HG02678 (cell line): ENCODE measurements at regions not wholly inside any gene's neighbourhood (a gene's known extent, or its start where the extent isn't known, plus 50 kb on each side); places are given as distances from the start of the nearest gene placed in this dataset.
"Not testable (repeated sequence)": the region's sequence is repeated elsewhere in the genome, so short reads cannot be mapped to it uniquely, and the experiment has no call there.

Source experiments
- ATAC-seq: cut with Tn5 transposase; IDR thresholded peaks from one replicate; pipeline ENCODE4 v1.9.1; 2021; ENCODE audit warnings: mild to moderate bottlenecking, moderate library complexity; ENCODE audit not compliant: unreplicated experiment

DNA sequence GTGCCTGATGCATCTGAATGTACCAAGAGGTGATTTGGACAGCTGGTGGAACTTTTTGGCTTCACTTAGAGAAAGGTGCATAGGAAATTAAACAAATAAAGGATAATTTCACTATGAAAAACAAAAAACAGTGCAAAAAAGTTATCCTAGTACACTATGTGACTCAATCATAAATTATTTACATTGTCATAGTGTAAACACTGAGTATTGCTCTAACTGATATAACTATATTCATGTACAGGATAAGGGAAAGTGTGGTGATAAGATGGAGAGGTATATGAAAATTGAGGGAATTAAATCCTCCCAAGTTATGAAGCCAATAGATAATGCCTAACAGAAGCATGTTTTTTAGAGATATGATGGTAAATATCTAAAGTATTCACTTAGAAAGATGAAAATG lies 50.2 kb upstream of the CPNE4 start:
- no peak for ATAC-seq

DNA sequence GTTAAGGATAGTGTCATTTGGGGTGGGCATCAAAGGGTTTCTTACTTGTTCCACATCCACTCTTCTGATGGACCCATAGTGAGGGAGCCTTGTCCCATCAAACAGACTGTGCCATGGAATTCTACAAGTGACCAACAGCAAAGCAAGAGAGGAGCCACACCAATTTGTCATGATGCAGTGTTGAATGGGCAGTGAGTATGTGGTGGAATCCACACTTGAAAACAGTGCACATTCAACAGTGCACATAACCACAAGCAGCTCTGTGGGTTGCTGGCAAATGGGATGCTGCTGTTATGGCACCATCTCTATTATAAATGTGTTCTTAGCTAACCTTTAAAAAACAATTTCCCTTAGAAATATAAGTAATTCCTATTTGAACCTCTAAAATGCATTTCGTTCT lies 52.5 kb upstream of the CPNE4 start:
- ATAC-seq = no peak

DNA sequence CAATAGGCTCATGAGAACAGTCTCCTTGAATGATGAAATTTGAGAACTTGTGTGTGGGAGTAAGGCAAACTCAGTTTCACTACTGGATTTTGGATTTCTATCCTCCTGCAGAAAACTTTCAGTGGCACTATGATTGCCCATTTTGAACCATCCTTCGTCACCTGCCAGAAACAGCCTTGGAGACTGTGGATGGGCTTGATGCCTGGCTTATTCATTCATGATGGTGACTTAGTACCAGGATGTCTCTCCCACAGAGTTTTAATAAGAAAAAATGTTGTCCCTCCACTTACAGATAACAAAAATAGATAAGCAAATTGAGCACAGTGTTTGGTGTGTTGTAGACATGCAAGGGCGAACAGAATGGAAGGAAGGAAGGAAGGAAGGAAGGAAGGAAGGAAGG lies 53.5 kb upstream of the CPNE4 start:
- ATAC-seq = no peak

DNA sequence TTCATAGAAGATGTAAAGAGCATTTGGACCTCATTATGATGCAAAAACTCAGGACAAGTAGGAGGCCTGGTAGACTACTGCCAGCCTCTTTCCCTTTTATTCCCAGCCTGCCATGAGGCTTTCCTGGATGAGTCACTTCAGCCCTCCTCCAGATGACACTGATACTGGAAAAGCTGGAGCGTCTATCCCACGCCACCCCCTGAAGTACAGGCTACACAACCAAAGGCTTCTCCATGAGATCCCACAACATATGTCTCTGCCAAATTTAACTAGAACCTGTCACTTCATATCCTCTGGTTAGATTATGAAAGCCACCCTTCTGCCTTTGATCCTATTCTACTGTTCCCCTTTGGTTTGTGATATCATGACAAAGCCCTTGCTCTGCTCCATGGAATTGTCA lies 56.1 kb upstream of the CPNE4 start:
- no peak for ATAC-seq

DNA sequence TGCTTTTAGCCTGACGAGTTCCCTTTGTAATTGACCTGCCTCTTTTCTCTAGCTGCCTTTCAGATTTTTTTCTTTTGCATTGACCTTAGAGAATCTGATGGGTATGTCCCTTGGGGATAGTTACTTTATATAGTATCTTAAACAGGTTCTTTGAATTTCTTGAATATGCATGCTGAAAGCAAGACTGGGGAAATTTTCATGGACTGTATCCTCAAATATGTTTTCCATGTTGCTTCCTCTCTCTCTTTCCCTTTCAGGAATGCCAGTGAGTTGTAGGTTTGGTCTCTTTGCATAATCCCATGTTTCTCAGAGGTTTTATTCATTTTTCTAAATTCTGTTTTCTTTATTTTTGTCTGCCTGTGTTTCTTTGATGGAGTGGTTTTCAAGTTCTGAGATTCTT lies 81.8 kb upstream of the CPNE4 start:
- no peak for ATAC-seq

DNA sequence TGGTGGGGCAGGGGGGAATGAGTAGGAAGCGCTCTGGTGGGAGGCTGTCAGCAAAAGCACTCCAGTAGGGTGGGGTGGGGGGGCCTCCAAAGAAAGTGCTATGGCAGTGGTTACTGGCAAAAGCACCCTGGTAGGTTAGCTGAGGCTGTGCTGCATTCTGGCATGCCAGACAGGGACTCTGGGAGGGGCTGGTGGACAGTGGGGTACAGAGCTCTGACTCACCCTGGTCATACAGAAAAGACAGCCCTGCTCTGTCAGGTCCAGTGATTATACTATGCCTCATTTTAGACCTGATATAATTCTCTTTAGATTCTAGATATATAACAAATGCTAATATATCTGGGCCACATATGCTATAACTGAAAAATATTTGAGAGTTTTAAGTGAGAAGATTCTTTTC lies 82.8 kb upstream of the CPNE4 start:
- ATAC-seq = no peak

DNA sequence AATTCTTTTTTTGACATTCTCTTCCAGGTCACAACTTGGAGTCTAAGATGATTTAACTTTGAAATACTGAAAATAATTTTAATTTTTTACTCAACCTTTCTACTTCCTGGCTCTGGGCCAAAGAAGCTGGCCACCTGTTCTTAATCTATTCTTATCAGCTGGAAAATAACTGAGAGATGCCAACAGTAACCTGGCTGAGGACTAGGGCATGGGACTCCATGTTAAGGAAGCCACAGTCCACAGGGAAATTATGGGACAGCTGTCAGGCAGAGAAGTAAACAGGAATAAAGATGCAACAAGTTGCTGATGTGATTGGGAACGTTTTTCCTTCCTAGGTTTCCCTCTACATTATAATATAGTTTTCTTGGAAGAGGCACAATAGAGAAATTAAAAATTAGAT lies 84.7 kb upstream of the CPNE4 start:
- ATAC-seq = no peak

DNA sequence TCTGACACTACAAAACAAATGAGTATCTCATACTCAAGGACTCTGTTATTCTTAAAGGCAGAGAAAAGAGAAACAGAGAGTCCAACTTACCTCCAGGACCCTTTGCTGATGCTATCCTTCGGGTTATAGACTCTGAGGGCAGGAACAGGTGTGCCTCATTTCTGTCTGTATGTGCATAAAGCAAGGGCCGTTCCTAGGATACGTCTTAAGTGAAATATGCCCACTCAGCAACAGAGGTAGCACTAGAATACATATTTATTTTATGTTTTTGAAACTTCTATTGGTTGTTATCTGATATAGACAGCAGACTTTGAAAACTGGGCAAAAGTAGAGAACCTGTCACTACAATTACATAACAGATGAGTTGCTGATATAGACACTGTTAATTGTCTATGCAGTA lies 89.3 kb upstream of the CPNE4 start:
- no peak for ATAC-seq

DNA sequence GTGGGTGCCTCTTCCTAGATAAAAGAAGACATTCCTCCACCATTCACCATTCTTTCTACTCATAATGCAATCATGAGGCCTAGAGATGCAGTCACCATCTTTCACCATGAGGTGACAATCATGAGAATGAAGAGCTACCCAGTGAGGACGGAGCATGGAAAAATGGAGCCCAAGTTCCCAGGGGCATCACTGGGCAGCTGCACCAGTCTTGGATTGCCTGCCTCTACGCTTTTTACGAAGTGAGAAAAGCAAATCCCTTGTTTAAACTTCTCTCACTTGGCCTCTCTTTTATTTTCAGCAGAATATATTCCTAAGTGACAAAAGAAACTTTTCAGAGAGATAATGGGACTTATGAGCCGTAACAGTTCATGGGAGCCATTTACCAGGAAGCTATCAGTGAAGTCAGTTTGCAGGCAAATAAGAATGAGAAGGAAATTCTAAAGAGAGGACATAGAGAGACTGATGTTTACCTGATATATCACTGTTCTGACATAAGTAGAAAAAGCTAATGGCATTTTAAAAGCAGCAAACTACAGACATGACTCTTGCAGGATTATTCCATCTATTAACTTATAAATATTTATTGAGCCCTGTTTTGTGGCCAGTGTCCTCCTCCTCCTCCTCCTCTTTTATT lies 90.0 kb upstream of the CPNE4 start:
- ATAC-seq = no peak

DNA sequence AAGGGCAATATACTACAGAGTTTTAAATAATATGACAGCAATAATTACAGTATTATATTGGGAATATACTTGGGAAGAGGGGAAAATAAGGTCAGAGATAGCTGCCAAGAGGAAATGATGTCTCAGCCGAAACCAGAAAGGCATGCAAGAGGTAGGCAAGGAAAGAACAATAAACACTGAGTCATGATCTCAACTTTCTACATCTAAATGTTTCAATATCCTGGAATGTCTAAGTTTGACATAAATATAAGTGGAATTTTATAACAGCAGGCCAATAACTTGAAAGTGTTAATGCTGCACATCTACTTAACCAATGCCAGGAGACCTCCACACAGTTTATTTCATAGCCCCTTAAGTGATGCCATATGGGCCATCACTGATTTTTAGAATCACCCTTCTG lies 99.8 kb upstream of the CPNE4 start:
- no peak for ATAC-seq

DNA sequence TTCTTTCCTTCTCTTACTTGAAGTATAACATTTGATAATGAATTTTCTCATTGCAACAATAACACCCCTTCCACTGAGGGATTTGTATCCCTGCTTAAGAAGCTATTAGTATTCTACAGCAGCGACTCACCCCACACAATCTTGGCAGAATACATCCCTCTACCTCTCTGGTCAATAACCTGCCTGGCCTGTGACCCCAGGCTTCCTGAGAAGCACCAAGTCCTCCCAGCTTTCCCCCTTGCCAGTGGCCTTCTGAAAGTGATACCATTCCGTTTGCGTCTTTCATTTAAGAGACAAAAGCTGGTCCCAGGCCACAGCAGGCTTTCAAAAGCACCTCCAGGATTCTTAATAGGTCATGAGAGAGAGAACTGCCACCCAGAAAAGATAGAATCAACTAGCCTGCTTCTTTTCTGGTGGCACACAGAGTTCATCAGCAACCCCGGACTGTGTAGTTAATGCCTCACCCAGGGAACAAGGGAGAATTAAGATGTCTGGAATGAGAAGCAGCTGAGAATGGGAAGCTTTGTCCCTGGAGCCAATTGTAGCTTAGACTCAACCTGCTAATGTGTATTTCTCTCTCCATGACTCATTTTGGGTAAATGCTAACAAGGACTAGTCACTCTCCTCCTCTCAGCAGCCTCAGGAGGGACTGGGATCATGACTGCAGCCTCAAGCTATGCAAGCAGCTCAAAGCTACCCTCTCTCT lies 101.0 kb upstream of the CPNE4 start:
- ATAC-seq = no peak

DNA sequence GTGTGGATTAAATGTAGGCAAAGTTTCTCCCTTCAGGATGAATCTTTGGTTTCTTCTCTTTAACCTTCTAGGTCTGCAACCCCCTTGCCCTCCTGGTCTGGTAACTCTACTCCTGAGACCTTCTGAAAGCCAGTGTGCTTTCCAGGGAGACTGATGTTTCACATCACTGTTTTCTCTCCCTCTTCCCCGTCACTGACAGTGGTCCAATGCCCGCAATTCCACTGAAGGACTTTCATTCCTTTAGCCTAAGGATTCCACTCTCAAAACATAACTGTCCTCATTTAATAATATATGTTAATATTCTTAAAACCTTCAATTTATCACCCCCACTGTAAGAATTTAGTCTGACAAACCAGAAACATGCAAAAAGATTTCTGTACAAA lies 101.5 kb upstream of the CPNE4 start:
- no peak for ATAC-seq

DNA sequence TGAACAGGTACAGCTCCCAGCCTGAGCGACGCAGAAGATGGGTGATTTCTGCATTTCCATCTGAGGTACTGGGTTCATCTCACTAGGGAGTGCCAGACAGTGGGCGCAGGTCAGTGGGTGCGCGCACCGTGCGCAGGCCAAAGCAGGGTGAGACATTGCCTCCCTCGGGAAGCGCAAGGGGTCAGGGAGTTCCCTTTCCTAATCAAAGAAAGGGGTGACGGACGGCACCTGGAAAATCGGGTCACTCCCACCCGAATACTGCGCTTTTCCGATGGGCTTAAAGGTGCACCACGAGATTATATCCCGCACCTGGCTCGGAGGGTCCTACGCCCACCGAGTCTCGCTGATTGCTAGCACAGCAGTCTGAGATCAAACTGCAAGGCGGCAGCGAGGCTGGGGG lies 102.1 kb upstream of the CPNE4 start:
- not testable (repeated sequence) for ATAC-seq

DNA sequence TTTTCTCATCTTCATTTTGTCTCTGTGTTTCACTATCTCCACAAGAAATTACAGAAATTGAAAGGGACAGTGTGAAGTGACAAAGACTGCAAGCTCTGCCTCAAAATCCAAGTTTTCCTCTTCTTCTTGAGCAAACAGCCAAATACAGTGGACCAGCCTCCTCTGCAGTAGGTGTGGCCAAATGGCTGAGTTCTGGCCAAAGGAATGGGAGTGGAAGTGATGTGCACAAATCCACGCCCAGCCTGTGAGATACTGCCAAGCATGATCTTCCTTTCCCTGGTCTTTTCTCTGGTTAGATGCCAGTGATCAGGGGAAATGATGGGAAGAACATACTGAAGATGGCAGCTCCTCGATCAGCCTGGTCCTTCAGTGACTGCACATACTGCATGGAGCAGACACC lies 111.0 kb upstream of the CPNE4 start:
- no peak for ATAC-seq

DNA sequence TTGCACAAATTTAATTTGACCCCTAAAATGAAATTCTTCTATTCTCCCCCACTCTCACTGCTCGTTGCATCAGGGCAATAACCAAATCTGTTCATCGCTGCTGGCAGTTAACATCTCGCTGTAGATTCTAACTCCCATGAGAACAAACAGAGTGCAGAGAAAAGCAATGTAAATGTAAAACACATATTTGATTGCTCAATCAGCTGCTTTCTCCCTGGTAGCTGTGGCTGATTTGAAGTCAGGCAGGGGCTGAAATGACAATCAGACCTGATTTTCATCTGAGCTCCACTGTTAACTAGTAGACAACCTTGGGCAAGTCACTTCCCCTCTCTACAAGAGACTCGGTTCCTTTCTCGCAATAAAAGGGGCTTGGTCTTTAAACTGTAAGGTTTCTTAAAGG lies 119.8 kb upstream of the CPNE4 start:
- ATAC-seq = no peak

DNA sequence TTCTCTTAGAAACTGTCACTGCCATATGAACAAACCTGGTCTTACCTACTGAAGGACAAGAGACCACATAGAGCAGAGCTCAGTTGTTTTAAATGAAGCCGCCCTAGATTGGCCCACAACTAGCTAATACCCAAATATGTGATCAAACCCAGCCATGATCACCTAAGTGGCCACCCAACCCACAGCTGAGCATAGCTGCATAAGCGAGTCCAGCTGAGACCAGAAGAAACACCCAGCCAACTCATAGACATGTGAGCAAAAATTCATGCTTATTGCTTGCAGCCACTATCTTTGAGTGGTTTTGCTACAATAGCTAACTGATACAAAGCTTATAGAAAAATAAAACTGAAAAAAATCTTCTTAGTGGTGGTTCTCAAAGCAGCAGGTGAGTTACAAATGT lies 124.3 kb upstream of the CPNE4 start:
- ATAC-seq = no peak

DNA sequence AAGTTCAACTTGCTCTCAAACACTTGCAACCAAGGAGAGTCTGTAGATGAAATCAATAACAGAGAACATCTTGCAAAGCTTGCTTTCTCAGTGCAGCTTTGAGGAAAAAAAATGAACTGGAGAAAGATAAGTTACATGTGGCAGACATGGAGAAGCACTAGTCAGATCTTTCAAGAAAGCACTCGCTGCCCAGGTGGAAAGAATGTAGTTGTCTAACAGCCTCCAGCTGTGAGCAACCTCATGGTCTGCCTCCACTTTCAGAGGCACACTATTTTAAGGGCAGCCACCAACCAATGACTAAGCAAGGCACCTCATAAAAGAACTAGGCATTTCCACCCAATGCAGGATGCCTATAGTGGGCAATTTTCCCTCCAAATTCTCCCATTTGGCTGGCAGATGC lies 125.4 kb upstream of the CPNE4 start:
- no peak for ATAC-seq

DNA sequence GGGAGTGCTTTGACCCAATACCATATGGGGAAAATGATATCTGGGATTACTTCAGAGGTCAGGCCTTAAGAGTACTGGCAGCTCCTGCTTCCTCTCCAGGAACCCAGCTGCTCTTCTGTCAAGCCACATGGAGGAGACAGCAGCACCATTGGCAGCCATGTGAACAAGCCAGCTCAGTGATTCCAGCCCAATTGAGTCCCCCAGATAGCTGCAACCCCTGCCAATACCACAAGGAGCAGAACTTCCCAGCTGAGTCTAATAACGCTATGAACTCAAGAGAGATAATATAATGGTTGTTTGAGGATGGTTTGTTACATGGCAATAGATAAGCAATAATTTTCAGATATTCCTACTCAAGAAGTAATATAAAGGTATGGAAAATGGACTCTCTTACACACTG lies 126.8 kb upstream of the CPNE4 start:
- no peak for ATAC-seq

DNA sequence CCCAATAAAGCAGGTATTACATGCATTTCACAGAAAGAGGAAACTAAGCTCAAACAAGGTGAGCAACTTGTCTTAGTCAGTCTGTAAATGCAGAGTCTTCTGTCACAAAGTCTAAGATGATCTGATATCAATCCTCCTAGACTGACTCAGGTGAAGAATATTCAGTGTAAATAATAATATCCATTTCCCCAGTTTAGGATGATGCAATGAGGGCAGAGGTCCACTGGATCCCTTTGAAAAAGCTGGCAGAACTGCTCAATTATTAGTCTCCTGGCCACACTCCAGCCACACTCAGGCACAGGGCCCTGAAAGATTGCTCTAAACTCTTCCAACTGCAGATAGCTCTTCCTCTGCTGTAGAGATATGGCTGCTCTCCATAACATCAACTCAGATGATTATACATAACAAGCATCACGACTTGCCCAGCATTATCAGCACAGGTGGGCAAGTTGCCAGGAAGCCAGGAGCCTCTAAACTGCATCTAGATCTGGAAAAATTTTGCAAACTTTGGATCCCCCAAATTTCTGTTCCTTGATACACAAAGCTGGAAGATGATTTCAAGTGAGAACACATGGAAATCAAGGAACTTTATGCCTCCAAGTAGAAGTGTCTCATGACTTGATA lies 129.8 kb upstream of the CPNE4 start:
- no peak for ATAC-seq

DNA sequence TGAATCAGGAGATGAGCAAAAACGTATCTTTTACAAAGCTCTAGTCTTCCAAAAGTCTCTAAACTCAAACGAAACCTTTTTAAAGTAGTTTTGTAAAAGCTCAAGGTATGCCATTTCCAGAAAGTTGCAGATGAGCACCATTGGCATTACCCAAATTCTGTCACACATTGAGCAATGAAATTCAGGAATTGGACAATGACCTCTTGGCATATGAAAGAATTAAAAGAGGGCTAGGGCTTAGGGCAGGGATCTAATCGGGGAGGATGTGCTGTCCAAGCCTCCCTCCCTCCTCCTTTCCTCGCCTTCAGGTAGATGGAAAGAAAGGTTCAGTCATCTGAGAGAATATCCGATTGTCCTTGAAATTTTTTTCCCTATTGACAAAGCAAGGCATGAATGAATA lies 133.1 kb upstream of the CPNE4 start:
- ATAC-seq = no peak

DNA sequence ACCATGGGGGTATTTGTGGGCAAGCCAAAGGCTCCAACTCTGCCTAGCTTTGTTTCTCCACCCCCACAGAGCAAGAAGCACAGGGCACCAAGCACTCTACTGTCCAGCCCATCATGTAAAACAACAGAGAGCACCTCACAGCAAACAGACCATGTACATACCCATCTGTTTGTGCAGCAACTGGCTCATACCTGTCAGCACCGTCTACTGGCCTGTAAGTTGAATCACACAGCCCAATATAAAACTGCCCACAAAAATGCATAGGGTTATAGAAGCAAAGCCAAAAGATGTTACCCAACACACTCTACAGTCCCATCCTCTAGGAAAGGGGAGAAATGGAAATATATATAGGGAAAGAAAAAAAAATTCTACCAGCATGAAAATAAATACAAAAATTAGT lies 139.7 kb upstream of the CPNE4 start:
- no peak for ATAC-seq

DNA sequence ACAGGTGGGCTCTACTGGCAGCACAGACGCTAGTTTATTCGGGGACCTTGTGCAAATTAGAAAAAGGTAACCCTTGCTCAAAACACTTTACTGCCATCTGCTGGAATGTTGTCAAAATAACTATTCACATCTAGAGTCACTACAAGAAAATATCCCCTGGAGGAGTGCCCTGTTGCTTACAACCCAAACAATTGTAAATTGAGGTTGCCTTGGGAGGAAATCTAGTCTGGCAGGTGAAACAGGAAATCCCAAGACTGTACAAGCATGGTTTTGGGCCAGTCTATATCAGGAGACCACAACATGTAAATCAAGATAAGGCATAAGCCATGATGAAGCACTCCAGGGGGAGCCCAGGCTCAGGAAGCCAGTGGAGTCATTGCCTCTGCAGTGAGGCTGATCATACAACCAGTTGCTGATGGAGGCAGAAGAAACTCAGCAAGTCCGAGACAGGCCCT lies 136.8 kb upstream of the ACP3 start:
- ATAC-seq = peak; percentile 63

DNA sequence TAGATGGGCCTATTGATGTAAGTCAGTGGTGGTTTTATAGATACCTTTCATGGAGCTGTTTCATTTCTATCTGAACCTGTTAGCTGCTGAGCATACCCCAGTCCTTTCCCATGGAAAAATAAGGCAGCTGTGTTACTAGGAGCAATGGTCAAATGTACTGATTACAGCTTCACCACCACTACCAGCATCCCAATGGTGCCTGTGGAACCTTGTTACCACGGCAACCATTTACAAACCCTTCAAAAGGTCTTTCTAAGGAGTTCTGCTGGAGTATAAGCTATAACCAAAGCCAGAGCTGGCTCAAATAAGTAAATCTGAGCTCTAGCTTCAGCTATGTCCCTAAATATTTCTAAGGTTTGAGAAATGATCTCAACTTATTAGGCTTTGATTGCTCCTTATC lies 133.4 kb upstream of the ACP3 start:
- no peak for ATAC-seq
